ENCODE measurements at regions not wholly inside any gene's neighbourhood (a gene's known extent, or its start where the extent isn't known, plus 50 kb on each side); places are given as distances from the start of the nearest gene placed in this dataset.

GRCh38 chr7:91692800-91693199 is 187.7 kb downstream of the MTERF1 start:
- Histone ChIP-seq H4K20me1 (ENCODE audit: control insufficient read depth, insufficient read depth, low read depth, low read length) (no peaks in the 10 kb centered on the region), H3K4me2 (ENCODE audit: low read length) (no peak overlapping the region), H3K9me3 (ENCODE audit: control insufficient read depth, insufficient read depth, low read length) (no peaks in the 10 kb centered on the region), H3K27me3 (ENCODE audit: control insufficient read depth, low read length) (peaks cover 11% of the 10 kb centered on the region; the same call in 1 of the 2 replicates), H3K9me2 (replicated peaks; ENCODE audit: control insufficient read depth, low read length) (no peaks in the 10 kb centered on the region), H3K36me3 (ENCODE audit: control insufficient read depth, low read length) (no peaks in the 10 kb centered on the region), H3K4me3 (ENCODE audit: low read length) (no peak overlapping the region), H3K4me1 (ENCODE audit: control insufficient read depth, low read length) (no peaks in the 10 kb centered on the region), H3K27ac (ENCODE audit: low read depth, low read length) (no peak overlapping the region), H3F3A (ENCODE audit: control insufficient read depth, insufficient read depth) (no peaks in the 10 kb centered on the region), H3K79me2 (ENCODE audit: control insufficient read depth, low read length) (no peaks in the 10 kb centered on the region)
- no peak for TF ChIP-seq EZH2phosphoT487 (IDR thresholded peaks at IDR 0.05; ENCODE audit: borderline replicate concordance, low read length)
- TF ChIP-seq CTCF (IDR thresholded peaks at IDR 0.05; ENCODE audit: low read depth, low read length, poor library complexity, severe bottlenecking), result no peak

GRCh38 chr7:91694351-91694841 is 186.1 kb downstream of the MTERF1 start:
- H3K9me3 ChIP-seq (ENCODE audit: control insufficient read depth, insufficient read depth, low read length), result peaks cover 9% of the 10 kb centered on the region; the same call in 1 of the 2 replicates
- H3K79me2 ChIP-seq (ENCODE audit: control insufficient read depth, low read length), result no peaks in the 10 kb centered on the region
- no peak overlapping the region for H3K4me2 ChIP-seq (ENCODE audit: low read length)
- peaks cover 11% of the 10 kb centered on the region; the same call in 1 of the 2 replicates for H3K27me3 ChIP-seq (ENCODE audit: control insufficient read depth, low read length)
- no peaks in the 10 kb centered on the region for H4K20me1 ChIP-seq (ENCODE audit: control insufficient read depth, insufficient read depth, low read depth, low read length)
- no peaks in the 10 kb centered on the region for H3K4me1 ChIP-seq (ENCODE audit: control insufficient read depth, low read length)
- H3K4me3 ChIP-seq (ENCODE audit: low read length), result no peak overlapping the region
- H3F3A ChIP-seq (ENCODE audit: control insufficient read depth, insufficient read depth), result no peaks in the 10 kb centered on the region
- H3K27ac ChIP-seq (ENCODE audit: low read depth, low read length), result no peak overlapping the region
- no peaks in the 10 kb centered on the region for H3K9me2 ChIP-seq (replicated peaks; ENCODE audit: control insufficient read depth, low read length)
- no peak for TF ChIP-seq CTCF (IDR thresholded peaks at IDR 0.05; ENCODE audit: low read depth, low read length, poor library complexity, severe bottlenecking)
- TF ChIP-seq EZH2phosphoT487 (IDR thresholded peaks at IDR 0.05; ENCODE audit: borderline replicate concordance, low read length), result no peak
- H3K36me3 ChIP-seq (ENCODE audit: control insufficient read depth, low read length), result no peaks in the 10 kb centered on the region

GRCh38 chr7:91710881-91711280 is 169.6 kb downstream of the MTERF1 start:
- TF ChIP-seq CTCF (IDR thresholded peaks at IDR 0.05; ENCODE audit: low read depth, low read length, poor library complexity, severe bottlenecking) (no peak), EZH2phosphoT487 (IDR thresholded peaks at IDR 0.05; ENCODE audit: borderline replicate concordance, low read length) (no peak)
- Histone ChIP-seq H3K9me3 (ENCODE audit: control insufficient read depth, insufficient read depth, low read length) (0 out of 2 replicates have a peak, but pooled peaks cover 3% of the 10 kb centered on the region), H3K4me3 (ENCODE audit: low read length) (no peak overlapping the region), H3K79me2 (ENCODE audit: control insufficient read depth, low read length) (no peaks in the 10 kb centered on the region), H3F3A (ENCODE audit: control insufficient read depth, insufficient read depth) (no peaks in the 10 kb centered on the region), H3K36me3 (ENCODE audit: control insufficient read depth, low read length) (no peaks in the 10 kb centered on the region), H3K4me2 (ENCODE audit: low read length) (no peak overlapping the region), H3K27me3 (ENCODE audit: control insufficient read depth, low read length) (no peaks in the 10 kb centered on the region), H4K20me1 (ENCODE audit: control insufficient read depth, insufficient read depth, low read depth, low read length) (no peaks in the 10 kb centered on the region), H3K27ac (ENCODE audit: low read depth, low read length) (no peak overlapping the region), H3K4me1 (ENCODE audit: control insufficient read depth, low read length) (no peaks in the 10 kb centered on the region), H3K9me2 (replicated peaks; ENCODE audit: control insufficient read depth, low read length) (no peaks in the 10 kb centered on the region)

Measured in DOHH2 (cell line).